SK-N-SH (cell line): ENCODE measurements at regions not wholly inside any gene's neighbourhood (a gene's known extent, or its start where the extent isn't known, plus 50 kb on each side); places are given as distances from the start of the nearest gene placed in this dataset.
A peak's percentile ranks its signal among the peaks of the same experiment; 100 is the strongest.

Source experiments
- CTCF ChIA-PET: fragments of 300-600, 350-600 bp; formaldehyde crosslinking; extraction: SDS; loops from one replicate; lab custom pipeline; 2021; lab: Yijun Ruan, JAX
- POLR2A ChIA-PET: fragments of 350-600 bp; sonication (Branson Sonifier 250); formaldehyde crosslinking; extraction: SDS; loops from one replicate; lab custom pipeline; 2020; ENCODE audit warnings: antibody characterized with exemption, inconsistent platforms; lab: Yijun Ruan, JAX
- DNase-seq: peaks from one replicate; pipeline ENCODE4 v3.0.0; 2012
- H2AFZ ChIP-seq: fragments of 200-600 bp; sonication (generic); 2 replicates; pipeline ENCODE4 v1.8.1; 2016; ENCODE audit warnings: antibody characterized with exemption, mild to moderate bottlenecking, low read depth
- H3F3A ChIP-seq: fragments of 200-600 bp; sonication (generic); replicated peaks from 2 replicates; pipeline ENCODE3; 2016; ENCODE audit warnings: antibody characterized with exemption, mild to moderate bottlenecking; ENCODE audit not compliant: insufficient read depth
- H3K27ac ChIP-seq, 2 experiments: fragments of 200-500 bp in 1 of 2; fragments of 200-600 bp in 1 of 2; sonication (Bioruptor generic) in 1 of 2; sonication (generic), shearing (Covaris generic) in 1 of 2; 2 replicates each; pipeline versions ENCODE4 v1.5.1 to v1.6.1; 2014 to 2016; ENCODE audit warnings: low read depth in 2 of 2, inconsistent platforms in 1 of 2, low read length in 1 of 2, mild to moderate bottlenecking in 1 of 2, mixed read lengths in 1 of 2
- H3K27me3 ChIP-seq: fragments of 200-600 bp; sonication (generic), shearing (Covaris generic); 2 replicates; pipeline ENCODE4 v1.6.1; 2016; ENCODE audit warnings: mixed run types; ENCODE audit not compliant: insufficient read depth
- H3K36me3 ChIP-seq, 2 experiments: fragments of 200-500 bp in 1 of 2; fragments of 200-600 bp in 1 of 2; sonication (Bioruptor generic) in 1 of 2; sonication (generic) in 1 of 2; replicated peaks in 1 of 2; 2 replicates each; pipeline versions ENCODE3 to v1.5.1; 2014 to 2016; ENCODE audit warnings: low read length in 1 of 2, mild to moderate bottlenecking in 1 of 2; ENCODE audit not compliant: insufficient read depth in 2 of 2, control insufficient read depth in 1 of 2
- H3K4me1 ChIP-seq, 2 experiments: fragments of 200-500 bp in 1 of 2; fragments of 200-600 bp in 1 of 2; sonication (Bioruptor generic) in 1 of 2; sonication (generic), shearing (Covaris generic) in 1 of 2; 2 replicates each; pipeline versions ENCODE4 v1.5.1 to v1.6.1; 2014 to 2016; ENCODE audit warnings: low read depth in 1 of 2, low read length in 1 of 2, mixed run types in 1 of 2; ENCODE audit not compliant: insufficient read depth in 2 of 2, control insufficient read depth in 1 of 2
- H3K4me2 ChIP-seq: fragments of 200-600 bp; sonication (generic), shearing (Covaris generic); 2 replicates; pipeline ENCODE4 v1.6.1; 2017; ENCODE audit warnings: mixed run types
- H3K4me3 ChIP-seq, 2 experiments: fragments of 200-500 bp in 1 of 2; fragments of 200-600 bp in 1 of 2; sonication (Bioruptor generic) in 1 of 2; sonication (generic), shearing (Covaris generic) in 1 of 2; 2 replicates each; pipeline versions ENCODE4 v1.5.1 to v1.8.1; 2014 to 2016; ENCODE audit warnings: low read depth in 2 of 2, inconsistent platforms in 1 of 2, low read length in 1 of 2, mild to moderate bottlenecking in 1 of 2, mixed read lengths in 1 of 2, moderate library complexity in 1 of 2
- H3K79me2 ChIP-seq: fragments of 200-600 bp; sonication (generic); 2 replicates; pipeline ENCODE4 v1.8.1; 2017; ENCODE audit warnings: mild to moderate bottlenecking; ENCODE audit not compliant: insufficient read depth
- H3K9ac ChIP-seq: fragments of 200-600 bp; sonication (generic); 2 replicates; pipeline ENCODE4 v1.6.1; 2017; ENCODE audit warnings: mixed run types
- H3K9me2 ChIP-seq: fragments of 200-600 bp; sonication (generic); 2 replicates; pipeline ENCODE4 v1.6.1; 2017; ENCODE audit warnings: mixed run types
- H3K9me3 ChIP-seq: fragments of 200-600 bp; sonication (generic); 2 replicates; pipeline ENCODE4 v1.6.1; 2017; ENCODE audit warnings: mixed run types, mild to moderate bottlenecking, moderate library complexity
- H4K20me1 ChIP-seq: fragments of 200-600 bp; sonication (generic); 2 replicates; pipeline ENCODE4 v1.6.1; 2017; ENCODE audit warnings: mild to moderate bottlenecking, mixed run types; ENCODE audit not compliant: insufficient read depth
- FOXJ3 ChIP-seq: sonication (generic); formaldehyde crosslinking; IDR thresholded peaks from 2 replicates; pipeline ENCODE4 v1.5.1; 2020; ENCODE audit warnings: mild to moderate bottlenecking, missing genetic modification reagents
- POLR2AphosphoS5 ChIP-seq: IDR thresholded peaks from 2 replicates; pipeline ENCODE4 v1.6.1; 2012; ENCODE audit warnings: low read depth, low read length
- REST ChIP-seq: IDR thresholded peaks from 2 replicates; pipeline ENCODE4 v1.6.1; 2012; ENCODE audit warnings: mild to moderate bottlenecking, low read depth, low read length, moderate library complexity
- WGBS: methylation state at CpG from one replicate; pipeline ENCODE4 v1.1.6; 2017; ENCODE audit warnings: low lambda C conversion rate; 5-methylcytosine and 5-hydroxymethylcytosine counted together
- TF ChIP-seq, protein P1 (sequence below): fragments of 200-600 bp; sonication (generic); IDR thresholded peaks from 2 replicates; pipeline ENCODE4 v1.6.1; 2017; ENCODE audit warnings: antibody characterized with exemption, mild to moderate bottlenecking, moderate library complexity

GRCh38 chr3:148077318-148077923 lies 620.3 kb upstream of the AGTR1 start (continued):
- TF ChIP-seq, protein P1, sequence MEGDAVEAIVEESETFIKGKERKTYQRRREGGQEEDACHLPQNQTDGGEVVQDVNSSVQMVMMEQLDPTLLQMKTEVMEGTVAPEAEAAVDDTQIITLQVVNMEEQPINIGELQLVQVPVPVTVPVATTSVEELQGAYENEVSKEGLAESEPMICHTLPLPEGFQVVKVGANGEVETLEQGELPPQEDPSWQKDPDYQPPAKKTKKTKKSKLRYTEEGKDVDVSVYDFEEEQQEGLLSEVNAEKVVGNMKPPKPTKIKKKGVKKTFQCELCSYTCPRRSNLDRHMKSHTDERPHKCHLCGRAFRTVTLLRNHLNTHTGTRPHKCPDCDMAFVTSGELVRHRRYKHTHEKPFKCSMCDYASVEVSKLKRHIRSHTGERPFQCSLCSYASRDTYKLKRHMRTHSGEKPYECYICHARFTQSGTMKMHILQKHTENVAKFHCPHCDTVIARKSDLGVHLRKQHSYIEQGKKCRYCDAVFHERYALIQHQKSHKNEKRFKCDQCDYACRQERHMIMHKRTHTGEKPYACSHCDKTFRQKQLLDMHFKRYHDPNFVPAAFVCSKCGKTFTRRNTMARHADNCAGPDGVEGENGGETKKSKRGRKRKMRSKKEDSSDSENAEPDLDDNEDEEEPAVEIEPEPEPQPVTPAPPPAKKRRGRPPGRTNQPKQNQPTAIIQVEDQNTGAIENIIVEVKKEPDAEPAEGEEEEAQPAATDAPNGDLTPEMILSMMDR = peak; percentile 77
- TF ChIP-seq REST = no peak

GRCh38 chr3:148077965-148078364 lies 619.7 kb upstream of the AGTR1 start:
- Histone ChIP-seq H3K79me2 (no peaks in the 10 kb centered on the region), H3K9me2 (no peaks in the 10 kb centered on the region), H4K20me1 (no peaks in the 10 kb centered on the region), H3K9me3 (no peaks in the 10 kb centered on the region), H3K36me3 (no peaks in the 10 kb centered on the region), H3F3A (no peaks in the 10 kb centered on the region), H2AFZ (no peak overlapping the region), H3K4me1 (peaks cover 0 to 10% of the 10 kb centered on the region in 2 experiments; a peak in 2 of 4 replicates), H3K27me3 (no peaks in the 10 kb centered on the region), H3K4me2 (no peak overlapping the region), H3K27ac (no peak overlapping the region), H3K9ac (no peak overlapping the region), H3K4me3 (no peak overlapping the region)
- ChIA-PET POLR2A (no interaction called here), CTCF (interaction anchor here (0.6 to 4.0 kb wide), 34 partner anchors 9 to 961 kb away, joined by 3 to 35 read pairs (median 3); no protein-coding TSS in a partner anchor)
- 53% methylated on average over 2 of the region's 2 CpGs for WGBS
- TF ChIP-seq POLR2AphosphoS5 = no peak
- no peak for TF ChIP-seq REST
- no peak for TF ChIP-seq FOXJ3 (CRISPR knock-in tag)
- DNase-seq = no peak
